ENCODE measurements at regions not wholly inside any gene's neighbourhood (a gene's known extent, or its start where the extent isn't known, plus 50 kb on each side); places are given as distances from the start of the nearest gene placed in this dataset.

GRCh38 chr6:105476978-105477377 lies 74.1 kb upstream of the PREP start:
- TF ChIP-seq POLR2AphosphoS5 (IDR thresholded peaks at IDR 0.05; ENCODE audit: insufficient read depth, low read depth, low read length) = no peak
- TF ChIP-seq CTCF (IDR thresholded peaks at IDR 0.05; ENCODE audit: extremely low read depth in 1 of 2, insufficient read depth in 1 of 2, low read depth in 1 of 2, low read length in 2 of 2) = no peak
- TF ChIP-seq EZH2 (IDR thresholded peaks at IDR 0.05; ENCODE audit: borderline replicate concordance, low read depth, low read length, severe bottlenecking) = no peak
- no peak for TF ChIP-seq MYC (IDR thresholded peaks at IDR 0.05; ENCODE audit: low read depth, low read length)
- no peak for TF ChIP-seq POLR2A (IDR thresholded peaks at IDR 0.05; ENCODE audit: low read depth, low read length)
- TF ChIP-seq MAX (IDR thresholded peaks at IDR 0.05; ENCODE audit: insufficient read depth, insufficient read length) = no peak
